ENCODE measurements at regions not wholly inside any gene's neighbourhood (a gene's known extent, or its start where the extent isn't known, plus 50 kb on each side); places are given as distances from the start of the nearest gene placed in this dataset.

- TF ChIP-seq, protein P1, sequence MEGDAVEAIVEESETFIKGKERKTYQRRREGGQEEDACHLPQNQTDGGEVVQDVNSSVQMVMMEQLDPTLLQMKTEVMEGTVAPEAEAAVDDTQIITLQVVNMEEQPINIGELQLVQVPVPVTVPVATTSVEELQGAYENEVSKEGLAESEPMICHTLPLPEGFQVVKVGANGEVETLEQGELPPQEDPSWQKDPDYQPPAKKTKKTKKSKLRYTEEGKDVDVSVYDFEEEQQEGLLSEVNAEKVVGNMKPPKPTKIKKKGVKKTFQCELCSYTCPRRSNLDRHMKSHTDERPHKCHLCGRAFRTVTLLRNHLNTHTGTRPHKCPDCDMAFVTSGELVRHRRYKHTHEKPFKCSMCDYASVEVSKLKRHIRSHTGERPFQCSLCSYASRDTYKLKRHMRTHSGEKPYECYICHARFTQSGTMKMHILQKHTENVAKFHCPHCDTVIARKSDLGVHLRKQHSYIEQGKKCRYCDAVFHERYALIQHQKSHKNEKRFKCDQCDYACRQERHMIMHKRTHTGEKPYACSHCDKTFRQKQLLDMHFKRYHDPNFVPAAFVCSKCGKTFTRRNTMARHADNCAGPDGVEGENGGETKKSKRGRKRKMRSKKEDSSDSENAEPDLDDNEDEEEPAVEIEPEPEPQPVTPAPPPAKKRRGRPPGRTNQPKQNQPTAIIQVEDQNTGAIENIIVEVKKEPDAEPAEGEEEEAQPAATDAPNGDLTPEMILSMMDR (IDR thresholded peaks at IDR 0.05): no peak
- TF ChIP-seq POLR2AphosphoS5 (IDR thresholded peaks at IDR 0.05): no peak
Observed at GRCh38 chr2:82968358-82968757, 1490.7 kb downstream of the SUCLG1 start.

All from breast epithelium (tissue), 3 donors.